Epithelial cell of proximal tubule (primary cell): ENCODE measurements at regions not wholly inside any gene's neighbourhood (a gene's known extent, or its start where the extent isn't known, plus 50 kb on each side); places are given as distances from the start of the nearest gene placed in this dataset.

Source experiments
- DNase-seq: peaks from one replicate; pipeline ENCODE4 v3.0.0-alpha.2; 2011; ENCODE audit warnings: low read depth
- H3K4me3 ChIP-seq: 2 replicates; pipeline ENCODE4 v1.5.1; 2011; ENCODE audit warnings: low read depth, mild to moderate bottlenecking, low read length
- CTCF ChIP-seq: conservative IDR thresholded peaks from 2 replicates; pipeline ENCODE4 v1.5.1; 2012; ENCODE audit warnings: low read depth, mild to moderate bottlenecking, low read length

GRCh38 chr6:71080133-71080532, 123.3 kb upstream of the B3GAT2 start:
- no peak for TF ChIP-seq CTCF
- no peak overlapping the region for H3K4me3 ChIP-seq
- no peak for DNase-seq

- no peak for TF ChIP-seq CTCF
- DNase-seq: no peak
Observed at GRCh38 chr6:71080826-71081225, 124.0 kb upstream of the B3GAT2 start.

GRCh38 chr6:71082033-71082650, 125.3 kb upstream of the B3GAT2 start:
- no peak overlapping the region for H3K4me3 ChIP-seq

More at GRCh38 chr6:71080826-71081225, 124.0 kb upstream of the B3GAT2 start:
- no peak overlapping the region for H3K4me3 ChIP-seq

GRCh38 chr6:71083308-71083820, 126.5 kb upstream of the B3GAT2 start:
- no peak for TF ChIP-seq CTCF
- no peak for DNase-seq

More at GRCh38 chr6:71082033-71082650, 125.3 kb upstream of the B3GAT2 start:
- TF ChIP-seq CTCF: no peak
- no peak for DNase-seq

GRCh38 chr6:71088166-71088565, 131.3 kb upstream of the B3GAT2 start:
- DNase-seq: no peak
- no peak for TF ChIP-seq CTCF
- H3K4me3 ChIP-seq: no peak overlapping the region

More at GRCh38 chr6:71083308-71083820, 126.5 kb upstream of the B3GAT2 start:
- H3K4me3 ChIP-seq: no peak overlapping the region

- H3K4me3 ChIP-seq: no peak overlapping the region
- no peak for DNase-seq
- TF ChIP-seq CTCF: no peak
Observed at GRCh38 chr6:71090217-71090616, 133.4 kb upstream of the B3GAT2 start.

GRCh38 chr6:71091167-71091566, 134.3 kb upstream of the B3GAT2 start:
- no peak overlapping the region for H3K4me3 ChIP-seq

More at GRCh38 chr6:71091167-71091566, 134.3 kb upstream of the B3GAT2 start:
- no peak for TF ChIP-seq CTCF
- no peak for DNase-seq
